Dermis blood vessel endothelial cell (primary cell): ENCODE measurements at regions not wholly inside any gene's neighbourhood (a gene's known extent, or its start where the extent isn't known, plus 50 kb on each side); places are given as distances from the start of the nearest gene placed in this dataset.
"Not testable (repeated sequence)": the region's sequence is repeated elsewhere in the genome, so short reads cannot be mapped to it uniquely, and the experiment has no call there.

Source experiments
- DNase-seq: peaks from one replicate; pipeline ENCODE4 v3.0.0; 2010

DNA sequence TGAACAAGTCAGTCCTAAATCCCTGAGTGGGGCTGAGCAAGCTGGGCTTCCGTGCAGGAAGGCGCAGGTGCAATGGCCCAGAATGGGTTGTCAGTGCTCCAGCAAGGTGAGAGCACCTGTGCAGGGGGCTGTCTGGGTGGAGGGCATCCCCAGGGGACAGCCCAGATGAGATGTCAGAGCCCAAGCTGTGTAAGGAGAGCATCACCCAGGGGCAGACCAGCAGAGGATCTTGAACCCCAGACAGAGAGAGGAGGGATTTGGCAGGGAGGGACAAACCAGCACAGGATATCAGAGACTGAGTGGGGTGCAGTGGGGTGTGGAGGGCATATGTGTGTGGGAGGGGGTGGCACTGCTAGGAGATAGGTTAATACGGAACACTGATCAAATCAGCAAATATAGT is 114.9 kb upstream of the TMEM45B start:
- no peak for DNase-seq

DNA sequence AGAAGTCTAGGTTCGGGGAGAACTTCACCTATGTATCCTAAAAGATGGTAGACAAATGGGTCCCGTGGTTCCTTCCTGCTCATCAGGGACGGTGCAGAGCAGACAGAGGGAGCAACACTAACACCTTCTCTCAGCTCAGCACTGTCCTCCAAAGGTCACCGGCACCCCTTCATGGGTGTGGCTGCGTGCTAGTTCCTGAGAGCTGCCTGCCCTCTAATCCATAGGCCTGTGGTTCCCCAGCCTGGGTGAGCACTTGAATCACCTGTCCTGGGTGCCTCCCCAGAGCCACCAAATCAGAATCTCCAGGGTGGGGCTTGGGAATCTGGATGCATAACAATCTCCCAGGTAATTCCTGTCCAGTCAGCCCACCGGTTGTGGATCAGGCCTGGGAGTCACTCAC is 113.9 kb upstream of the TMEM45B start:
- DNase-seq = no peak

DNA sequence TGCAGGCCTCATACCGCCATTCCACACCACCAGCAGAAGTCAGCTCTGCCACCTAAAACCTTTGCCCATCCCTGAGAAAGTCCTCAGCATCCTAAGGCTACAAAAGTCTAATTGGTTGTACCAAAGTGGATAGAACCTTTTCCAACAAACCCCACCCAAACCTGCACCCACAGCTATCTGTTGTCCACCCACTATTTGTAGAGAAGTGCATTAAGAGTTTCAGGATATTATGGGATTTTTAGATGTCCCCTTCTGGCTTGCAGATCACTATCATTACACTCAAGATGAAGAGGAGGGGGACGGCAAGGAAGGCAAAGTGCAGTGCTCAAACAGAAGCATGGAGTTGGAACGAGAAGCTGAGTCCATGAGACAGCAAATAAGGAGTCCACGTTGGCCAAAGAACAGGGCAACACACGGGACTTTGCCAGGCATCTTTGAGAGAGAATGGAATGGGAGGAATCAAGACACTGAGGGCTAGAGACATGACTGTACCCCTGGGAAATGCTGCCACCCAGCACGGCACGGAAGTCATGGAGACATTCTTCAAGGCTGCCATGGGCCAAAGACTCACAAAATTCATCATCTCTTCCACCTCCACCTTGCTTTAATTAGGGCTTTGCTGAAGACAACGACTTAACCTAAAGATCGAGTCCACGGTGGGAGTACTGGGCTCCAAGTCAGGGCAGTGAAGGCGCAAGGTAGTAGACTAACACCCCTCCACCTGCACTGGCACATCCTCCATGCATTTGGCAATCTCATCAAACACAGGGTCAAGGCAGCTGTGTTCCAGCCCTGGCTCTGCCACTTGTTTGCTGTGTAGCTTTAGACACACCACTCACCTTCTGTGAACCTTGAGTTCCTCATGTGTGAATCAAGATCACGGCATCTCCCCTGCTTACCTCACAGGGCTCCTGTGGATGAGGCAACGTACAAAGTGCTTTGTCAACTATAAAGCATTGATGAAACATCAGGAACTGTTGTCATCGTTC is 112.9 kb upstream of the TMEM45B start:
- DNase-seq = no peak

DNA sequence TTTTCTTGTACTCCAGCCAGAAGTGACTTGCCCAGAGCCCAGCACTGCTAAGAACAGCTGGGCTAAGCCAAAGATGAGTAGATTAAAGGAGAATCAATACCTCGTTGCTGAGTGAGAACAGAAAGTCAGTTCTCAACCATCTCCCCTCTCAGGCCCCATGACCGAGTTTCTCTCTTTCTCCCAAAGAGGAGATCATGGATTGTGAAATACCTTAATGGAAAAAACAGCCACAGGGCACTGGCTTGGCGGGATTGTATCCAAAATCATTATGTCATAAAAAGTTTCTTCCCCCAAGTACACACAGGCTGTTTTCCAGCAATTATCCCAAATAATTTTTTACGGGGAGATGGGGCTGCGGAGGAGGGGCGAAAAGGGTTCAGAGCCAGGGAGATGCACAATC is 111.8 kb upstream of the TMEM45B start:
- no peak for DNase-seq

DNA sequence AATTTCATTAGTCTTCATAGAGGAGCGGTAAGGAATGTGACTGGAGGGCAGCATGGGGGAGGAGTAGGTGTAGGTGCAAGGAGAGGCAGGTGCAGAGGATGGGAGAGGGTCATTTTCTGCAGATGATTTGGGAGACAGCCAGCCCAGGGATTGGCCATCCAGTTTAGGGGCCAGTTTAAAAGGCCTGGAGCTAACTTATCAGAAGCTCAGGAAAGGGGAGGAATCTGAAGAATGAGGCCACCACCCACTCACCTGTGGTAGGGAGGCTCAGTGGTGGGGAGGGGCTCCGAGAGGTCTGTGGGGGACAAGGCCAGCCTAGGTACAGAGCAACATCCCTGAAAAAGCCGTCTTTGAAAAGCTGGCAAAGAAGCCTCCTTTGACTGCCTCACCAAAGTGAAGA is 110.8 kb upstream of the TMEM45B start:
- no peak for DNase-seq

DNA sequence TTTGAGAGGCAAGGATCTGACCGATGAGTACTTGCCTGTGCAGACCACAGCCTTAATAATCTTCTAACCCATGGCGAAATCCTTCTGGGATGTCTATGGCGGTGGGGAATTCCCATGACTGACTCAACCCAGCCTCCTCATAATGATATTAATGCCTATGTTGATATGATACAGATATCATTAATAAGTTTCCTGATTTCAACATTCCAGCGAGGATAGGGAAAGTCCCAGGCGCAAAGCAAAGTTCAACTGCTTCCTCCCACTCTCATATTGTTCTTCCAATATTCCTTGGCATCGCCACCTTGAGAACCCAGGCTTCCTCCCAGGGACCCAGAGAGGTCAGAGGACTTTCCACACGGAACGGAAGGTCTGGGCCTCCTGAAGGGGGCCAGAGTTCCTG is 110.3 kb upstream of the TMEM45B start:
- peak; percentile 31 for DNase-seq

DNA sequence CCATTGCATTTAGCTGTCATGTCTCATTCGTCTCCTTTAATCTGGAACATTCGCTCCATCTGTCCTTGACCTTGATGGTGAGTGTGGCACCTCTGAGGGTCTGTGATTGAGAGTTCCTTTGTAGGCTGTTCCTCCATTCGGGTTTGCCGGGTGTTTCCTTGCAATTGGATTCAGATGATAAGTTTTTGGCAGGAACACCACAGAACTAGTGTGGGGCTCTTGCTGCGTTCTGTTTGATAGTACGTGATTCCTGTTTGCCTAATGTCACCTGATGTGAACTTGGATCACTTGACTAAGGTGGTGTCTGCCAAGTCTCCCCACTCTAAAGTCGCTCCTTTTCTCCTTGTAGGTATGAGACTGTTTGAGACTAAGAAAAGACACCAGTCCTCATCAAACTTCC is 109.7 kb upstream of the TMEM45B start:
- no peak for DNase-seq

DNA sequence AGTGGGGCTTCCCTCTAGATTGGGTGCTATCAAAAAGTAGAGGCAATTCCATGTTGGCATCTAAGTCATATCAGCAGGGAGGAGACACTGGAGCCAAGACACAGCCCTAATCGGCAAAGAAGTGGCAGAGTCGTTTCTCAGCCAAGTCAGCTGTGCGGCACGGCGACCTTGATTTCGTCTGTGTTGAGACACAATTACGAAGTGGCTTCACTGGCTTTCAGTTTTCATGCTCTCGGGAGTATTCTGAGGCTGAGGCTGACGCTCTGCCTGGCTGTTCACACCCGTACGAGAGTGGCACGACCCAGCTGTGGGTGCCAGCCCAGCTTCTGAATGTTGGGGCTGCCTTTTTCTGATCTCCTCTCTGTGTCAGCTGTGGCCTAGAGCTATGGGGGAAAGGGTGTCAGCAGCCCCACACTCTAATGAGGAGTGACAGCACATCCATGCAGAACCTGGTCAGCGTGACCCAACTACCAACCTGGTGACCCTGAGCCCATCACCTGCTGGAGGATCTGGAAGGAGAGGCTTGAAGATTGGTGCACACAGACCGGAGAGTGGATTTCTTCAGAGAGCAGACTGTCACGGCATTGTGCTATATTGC is 105.7 kb upstream of the TMEM45B start:
- DNase-seq = no peak

DNA sequence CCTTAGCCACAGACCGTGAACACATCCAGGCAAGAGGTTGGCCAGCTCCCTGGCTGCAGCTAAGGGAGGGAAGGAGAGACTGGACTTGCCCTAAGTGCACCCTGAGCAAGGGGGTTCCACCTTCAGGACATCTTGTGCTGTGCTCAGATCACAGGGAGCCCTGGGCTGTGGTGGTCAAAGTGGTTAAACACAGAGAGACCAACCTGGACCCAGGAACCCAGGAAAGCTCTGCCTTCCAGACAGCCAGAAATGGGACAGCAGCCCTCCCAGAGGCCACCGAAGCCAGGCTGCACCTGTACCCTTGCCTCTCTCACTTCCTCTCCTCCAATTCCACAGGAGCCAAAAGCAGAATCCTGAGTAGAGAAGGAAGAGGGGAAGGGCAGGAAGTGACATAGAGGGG is 105.2 kb upstream of the TMEM45B start:
- no peak for DNase-seq

DNA sequence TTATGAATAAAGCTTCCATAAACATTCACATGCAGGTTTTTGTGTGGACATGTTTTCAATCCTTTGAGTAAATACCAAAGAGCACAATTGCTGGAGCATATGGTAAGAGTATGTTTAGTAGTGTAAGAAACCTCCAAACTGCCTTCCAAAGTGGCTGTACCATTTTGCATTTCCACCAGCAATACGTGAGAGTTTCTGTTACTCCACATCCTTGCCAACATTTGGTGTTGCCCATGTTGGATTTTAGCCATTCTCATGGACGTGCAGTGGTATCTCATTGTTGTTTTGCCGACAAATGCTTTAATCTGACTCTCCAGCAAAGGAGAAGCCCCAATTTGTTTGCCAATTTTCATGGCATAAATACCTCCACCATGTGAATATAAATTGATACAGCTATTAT is 103.9 kb upstream of the TMEM45B start:
- DNase-seq = no peak

DNA sequence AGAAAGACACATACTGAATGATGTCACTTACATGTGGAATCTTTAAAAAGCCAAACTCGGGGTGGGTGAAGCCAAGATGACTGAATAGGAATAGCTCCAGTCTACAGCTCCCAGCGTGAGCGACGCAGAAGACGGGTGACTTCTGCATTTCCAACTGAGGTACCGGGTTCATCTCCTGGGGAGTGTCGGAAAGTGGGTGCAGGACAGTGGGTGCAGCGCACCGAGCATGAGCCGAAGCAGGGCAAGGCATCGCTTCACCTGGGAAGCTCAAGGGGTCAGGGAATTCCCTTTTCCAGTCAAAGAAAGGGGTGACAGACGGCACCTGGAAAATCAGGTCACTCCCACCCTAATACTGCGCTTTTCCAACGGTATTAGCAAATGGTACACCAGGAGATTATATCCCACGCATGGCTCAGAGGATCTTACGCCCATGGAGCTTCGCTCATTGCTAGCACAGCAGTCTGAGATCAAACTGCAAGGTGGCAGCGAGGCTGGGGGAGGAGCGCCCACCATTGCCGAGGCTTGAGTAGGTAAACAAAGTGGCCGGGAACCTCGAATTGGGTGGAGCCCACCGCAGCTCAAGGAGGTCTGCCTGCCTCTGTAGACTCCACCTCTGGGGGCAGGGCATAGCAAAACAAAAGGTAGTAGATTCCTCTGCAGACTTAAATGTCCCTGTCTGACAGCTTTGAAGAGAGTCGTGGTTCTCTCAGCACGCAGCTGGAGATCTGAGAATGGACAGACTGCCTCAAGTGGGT is 103.0 kb upstream of the TMEM45B start:
- not testable (repeated sequence) for DNase-seq

DNA sequence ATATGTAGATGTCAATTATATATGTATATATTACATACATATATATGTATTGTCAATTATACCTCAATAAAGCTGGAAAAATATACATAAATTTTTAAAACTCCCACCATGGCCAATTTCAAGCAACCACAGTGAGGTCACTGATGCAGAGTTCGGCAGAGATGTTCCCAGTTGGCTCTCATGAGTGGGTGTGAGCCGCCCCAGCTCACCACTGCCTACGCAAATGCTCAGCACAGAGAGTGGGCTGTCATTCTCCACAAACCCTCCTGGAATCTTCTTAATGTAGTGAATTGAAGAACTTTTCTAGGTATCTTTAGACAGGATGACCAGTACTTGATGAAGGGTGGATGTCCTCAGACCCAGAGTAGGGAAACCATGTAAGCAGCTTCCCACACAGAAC is 96.6 kb upstream of the TMEM45B start:
- DNase-seq = no peak

DNA sequence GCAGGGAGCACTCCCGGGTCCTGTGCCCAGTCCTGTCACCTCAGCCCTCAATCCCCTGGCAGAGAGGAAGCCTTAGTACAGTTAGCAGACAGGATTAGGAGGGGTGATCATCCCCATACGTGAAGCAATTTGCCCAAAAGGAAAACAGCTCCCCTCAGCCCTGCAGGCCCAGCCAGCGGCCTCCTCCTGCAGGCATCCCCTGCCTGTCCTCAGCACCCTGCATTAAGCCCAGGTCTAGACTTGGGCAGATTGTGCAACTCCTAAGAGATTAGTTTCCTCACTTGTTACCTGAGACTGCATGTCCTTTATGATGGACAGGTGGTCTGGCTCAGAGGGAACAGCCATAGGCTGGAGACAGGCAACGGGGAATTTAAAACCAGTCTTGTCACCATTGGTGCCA is 95.5 kb upstream of the TMEM45B start:
- DNase-seq = no peak

DNA sequence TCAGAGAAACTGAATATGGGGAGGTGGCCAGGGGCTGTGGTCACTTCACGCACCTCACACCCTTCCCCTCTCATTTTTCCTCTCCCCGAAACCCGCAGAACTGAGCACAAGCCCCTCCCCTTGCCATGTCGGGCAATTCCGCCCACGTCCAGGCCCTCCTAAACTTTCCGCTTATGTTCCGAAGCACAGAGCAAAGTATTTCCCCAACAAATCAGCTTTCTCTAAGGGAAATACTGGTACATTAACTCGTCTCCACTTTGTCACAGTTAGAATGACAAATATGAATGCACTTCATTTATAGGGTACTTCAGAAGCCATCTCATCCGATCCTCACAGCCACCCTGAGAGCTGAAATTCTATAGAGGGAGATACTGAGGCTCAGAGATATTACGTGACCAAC is 94.7 kb upstream of the TMEM45B start:
- DNase-seq = no peak

DNA sequence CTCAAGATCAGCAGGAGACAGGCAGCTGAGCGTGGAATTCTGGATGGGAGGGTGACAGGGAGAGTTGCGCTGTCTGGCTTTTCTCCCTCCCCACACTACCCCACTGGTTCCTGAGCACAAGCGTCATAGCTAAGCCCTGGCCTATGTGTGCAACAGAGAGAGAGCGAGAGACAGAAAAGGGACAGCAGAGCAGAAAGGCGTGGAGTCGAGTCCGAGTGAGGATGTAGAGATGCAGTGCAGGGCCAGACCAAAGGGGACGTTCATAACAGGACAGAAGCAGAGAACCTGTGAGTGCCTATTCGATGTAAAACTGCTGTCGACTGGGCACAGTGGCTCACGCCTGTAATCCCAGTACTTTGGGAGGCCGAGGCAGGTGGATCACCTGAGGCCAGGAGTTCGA is 94.0 kb upstream of the TMEM45B start:
- no peak for DNase-seq

DNA sequence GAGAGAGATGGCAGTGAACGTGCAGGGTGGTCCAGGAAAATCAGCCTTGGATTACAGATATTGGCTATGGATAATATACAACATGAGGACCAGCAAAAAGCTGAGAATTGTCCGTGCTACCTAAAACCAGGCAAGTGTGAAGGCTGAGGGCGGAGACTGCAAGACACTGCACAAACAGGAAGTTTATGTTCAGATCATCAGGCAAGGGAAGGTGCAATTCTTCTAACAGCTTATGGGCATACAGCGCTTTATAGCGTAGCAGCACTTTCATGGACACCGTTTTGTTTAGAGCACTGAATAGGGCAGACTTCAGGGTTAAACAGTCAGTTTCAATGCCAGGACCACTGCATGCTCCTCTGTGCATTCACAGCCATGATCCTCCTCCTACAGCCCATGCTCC is 93.1 kb upstream of the TMEM45B start:
- no peak for DNase-seq

DNA sequence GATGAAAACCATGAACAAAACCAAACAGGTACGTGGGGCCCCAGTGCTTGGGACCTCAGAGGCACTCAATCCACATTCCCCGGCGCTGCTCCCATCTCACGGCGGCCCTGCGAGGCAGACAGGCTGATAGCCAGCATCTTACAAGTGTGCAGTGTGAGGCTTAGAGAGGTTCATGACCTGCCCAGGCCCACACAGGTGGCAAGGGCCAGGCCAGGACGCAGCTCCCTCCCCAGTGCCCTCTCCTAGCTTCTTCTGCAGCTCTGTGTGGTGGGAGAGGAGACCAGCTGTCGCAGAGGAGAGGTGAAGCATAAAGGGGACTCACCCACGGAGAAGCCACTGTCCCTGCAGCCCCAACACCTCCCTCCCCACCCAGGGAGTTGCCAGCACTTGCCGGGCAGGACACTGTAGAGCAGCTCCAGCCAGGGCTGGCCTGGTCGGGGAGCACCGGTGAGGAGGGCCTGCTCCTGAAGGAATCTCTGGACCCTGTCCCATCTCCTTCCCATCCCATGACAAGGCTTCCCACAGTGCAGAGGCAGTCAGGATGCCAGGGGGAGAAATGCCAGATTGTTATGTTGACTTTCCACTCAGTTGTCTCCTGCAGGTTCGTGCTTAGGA is 92.4 kb upstream of the TMEM45B start:
- DNase-seq = no peak

DNA sequence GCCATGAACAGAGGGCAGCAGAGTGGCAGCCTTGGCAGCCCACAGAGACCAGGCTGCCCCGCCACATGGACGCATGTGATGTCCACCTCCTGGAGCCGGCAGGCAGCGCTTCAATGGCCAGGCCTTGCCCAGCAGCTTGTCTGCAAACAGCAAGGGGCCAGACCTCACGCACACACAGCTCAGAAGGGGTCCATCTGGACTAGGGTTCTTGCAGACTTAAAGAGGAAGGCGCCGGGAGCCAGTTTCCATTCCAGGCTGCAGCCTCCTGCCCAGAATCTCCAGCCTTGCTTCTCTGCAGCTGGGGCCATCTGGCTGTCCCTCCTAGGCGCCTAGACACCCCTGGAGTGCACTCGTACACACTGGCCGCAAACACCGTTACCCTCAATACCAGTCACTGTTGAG is 91.9 kb upstream of the TMEM45B start:
- DNase-seq = no peak

DNA sequence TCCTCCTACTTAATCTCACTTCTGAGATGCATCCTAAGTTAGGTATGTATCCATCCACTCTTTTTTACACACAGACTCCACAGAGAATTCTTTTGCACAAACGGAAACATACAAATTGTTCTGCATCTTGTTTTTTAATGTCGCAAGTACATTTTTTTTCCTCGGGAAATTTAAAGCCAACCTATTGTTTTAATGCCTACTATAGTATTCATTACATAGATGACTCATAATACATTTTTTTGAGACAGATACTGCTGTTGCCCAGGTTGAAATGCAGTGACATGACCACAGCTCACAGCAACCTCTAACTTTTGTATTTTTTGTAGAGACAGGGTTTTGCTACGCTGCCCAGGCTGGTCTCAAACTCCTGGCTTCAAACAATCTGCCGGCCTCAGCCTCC is 90.8 kb upstream of the TMEM45B start:
- DNase-seq = no peak

DNA sequence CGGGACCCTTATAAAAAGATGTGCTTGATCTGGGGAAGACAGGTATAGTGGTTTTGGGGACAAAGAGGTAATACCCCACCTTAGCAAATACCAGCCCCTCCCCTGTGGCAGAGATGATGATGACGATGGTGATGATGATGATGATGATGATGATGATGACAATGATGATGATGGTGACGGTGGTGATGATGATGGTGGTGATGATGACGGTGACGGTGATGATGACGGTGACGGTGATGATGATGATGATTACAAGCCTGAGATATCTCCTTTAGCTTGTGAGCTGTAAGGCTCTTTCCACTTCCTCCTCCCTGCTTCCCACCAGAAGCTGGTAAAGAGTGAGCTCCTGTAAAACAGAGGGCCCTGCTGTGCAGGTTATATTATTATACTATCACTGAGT is 89.5 kb upstream of the TMEM45B start:
- DNase-seq = no peak

DNA sequence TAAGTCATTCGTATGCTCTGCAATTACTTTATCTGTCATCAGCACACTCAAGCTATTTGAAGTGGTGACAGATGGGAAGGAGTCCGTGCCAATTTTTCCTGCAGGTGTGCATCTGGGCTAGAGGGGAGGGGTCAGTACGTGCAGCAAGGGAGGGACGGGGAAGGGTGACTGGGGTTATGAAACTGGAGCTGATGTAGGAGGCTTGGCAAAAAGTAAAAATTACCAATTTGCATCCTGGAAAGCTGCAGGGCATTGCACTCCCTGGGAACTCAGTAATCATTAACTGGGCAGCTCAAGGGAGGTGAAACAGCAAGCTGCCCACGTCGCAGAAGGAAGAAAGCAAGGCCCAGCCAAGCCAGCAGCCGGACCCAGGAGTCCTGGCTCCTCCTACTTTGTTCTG is 87.1 kb upstream of the TMEM45B start:
- DNase-seq = no peak

DNA sequence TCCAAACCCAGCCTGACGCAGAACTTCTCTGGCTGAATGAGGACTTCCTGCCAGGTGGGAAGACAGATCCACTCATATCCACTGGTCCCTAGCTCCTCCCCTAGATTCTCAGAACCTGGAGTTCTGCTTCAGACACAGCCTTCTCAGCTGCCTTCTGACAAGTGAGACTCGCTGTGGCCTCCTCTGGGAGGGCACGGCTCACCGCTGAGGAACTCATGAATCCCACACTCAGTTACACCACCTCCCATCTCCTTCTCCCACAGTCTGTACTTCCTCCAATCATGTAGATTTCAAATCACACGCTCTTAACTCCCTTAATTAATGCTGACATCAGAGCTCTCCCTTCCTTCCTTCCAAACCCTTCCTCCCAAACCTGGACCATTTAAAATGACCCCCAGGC is 86.4 kb upstream of the TMEM45B start:
- DNase-seq = no peak

DNA sequence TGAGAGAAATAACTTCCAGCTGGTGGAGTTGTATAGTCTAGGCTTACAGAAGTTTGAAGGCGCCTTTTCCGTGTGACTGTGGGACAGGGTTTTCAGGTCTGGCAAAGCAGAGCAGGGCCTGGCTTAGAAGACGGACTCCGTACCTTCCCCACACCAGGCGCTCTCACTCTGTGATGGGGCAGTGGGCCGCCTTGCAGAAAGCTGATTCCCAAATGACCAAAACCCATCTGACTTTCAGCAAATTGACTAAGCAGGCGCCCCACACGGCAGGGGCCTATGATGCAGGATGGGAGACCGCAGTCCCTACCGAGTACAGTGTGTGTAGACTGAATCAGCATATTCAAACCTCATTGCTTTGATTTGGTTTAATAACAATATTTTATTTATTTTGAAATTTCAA is 85.8 kb upstream of the TMEM45B start:
- DNase-seq = no peak
